Adipocyte (in vitro differentiated cells): ENCODE measurements at regions not wholly inside any gene's neighbourhood (a gene's known extent, or its start where the extent isn't known, plus 50 kb on each side); places are given as distances from the start of the nearest gene placed in this dataset.

Experiments used
- DNase-seq: peaks from one replicate; pipeline ENCODE4 v3.0.0-alpha.2; 2015; ENCODE audit warnings: low read depth
- H3K27me3 ChIP-seq: replicated peaks from 2 replicates; pipeline ENCODE4 v1.7.0; 2013; ENCODE audit warnings: mild to moderate bottlenecking, low read length, moderate library complexity; ENCODE audit not compliant: control insufficient read depth, insufficient read depth
- H3K36me3 ChIP-seq: 2 replicates; pipeline ENCODE4 v1.7.0; 2013; ENCODE audit warnings: low read length, mild to moderate bottlenecking, moderate library complexity; ENCODE audit not compliant: control insufficient read depth, insufficient read depth, severe bottlenecking
- H3K4me1 ChIP-seq: 2 replicates; pipeline ENCODE4 v1.7.0; 2013; ENCODE audit warnings: mild to moderate bottlenecking, low read length, moderate library complexity; ENCODE audit not compliant: control insufficient read depth, insufficient read depth
- H3K4me3 ChIP-seq: 2 replicates; pipeline ENCODE4 v1.7.0; 2013; ENCODE audit warnings: mild to moderate bottlenecking, low read length, moderate library complexity
- H3K9ac ChIP-seq: 2 replicates; pipeline ENCODE4 v1.7.0; 2013; ENCODE audit warnings: mild to moderate bottlenecking, low read length, moderate library complexity
- H3K9me3 ChIP-seq: 2 replicates; pipeline ENCODE4 v1.7.0; 2013; ENCODE audit warnings: mild to moderate bottlenecking, low read length, moderate library complexity; ENCODE audit not compliant: control insufficient read depth

DNA sequence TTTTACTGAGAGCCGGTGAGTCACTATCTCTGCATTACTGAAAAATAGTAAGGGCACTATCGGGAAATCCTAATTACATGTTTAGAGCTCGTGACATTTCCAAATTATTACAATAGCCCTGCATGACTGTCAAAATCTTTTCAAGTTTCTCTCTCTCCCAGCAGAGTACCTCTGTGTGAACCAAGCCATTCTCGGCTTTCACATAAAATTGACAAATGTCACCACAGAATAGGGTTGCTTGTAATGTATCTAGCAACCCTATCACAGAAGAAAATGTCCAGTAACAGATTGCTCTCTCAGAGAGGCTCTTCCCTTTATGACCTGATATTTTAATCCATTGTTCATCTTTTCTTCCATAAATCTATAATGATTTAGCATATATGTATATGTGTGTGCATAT, 144.8 kb upstream of the GNPDA2 start:
- H3K36me3 ChIP-seq: no peaks in the 10 kb centered on the region
- no peak overlapping the region for H3K9ac ChIP-seq
- H3K4me3 ChIP-seq: no peak overlapping the region
- H3K4me1 ChIP-seq: peaks cover 11% of the 10 kb centered on the region
- H3K9me3 ChIP-seq: no peaks in the 10 kb centered on the region
- no peaks in the 10 kb centered on the region for H3K27me3 ChIP-seq
- no peak for DNase-seq

DNA sequence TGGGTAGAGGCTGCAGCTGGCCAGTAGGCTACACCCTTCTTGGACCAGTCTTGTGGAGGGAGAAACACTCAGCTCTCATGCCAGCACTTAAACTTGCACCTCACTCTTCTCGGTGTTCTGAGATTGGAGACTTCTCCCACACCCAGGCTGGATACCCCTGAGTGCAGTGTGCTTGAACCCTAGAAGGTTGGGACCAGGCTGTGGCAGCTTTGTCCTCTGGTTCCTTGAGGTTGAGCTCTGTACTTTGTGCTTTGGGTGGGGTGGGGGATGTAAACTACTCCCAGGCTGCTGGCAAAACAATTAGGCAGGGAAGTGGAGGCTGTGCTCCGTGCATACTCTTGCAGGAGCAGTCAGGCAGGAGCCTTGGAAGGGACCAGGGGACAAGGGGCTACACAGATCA, 143.6 kb upstream of the GNPDA2 start:
- Histone ChIP-seq H3K4me1 (peaks cover 6% of the 10 kb centered on the region), H3K4me3 (no peak overlapping the region), H3K9me3 (no peaks in the 10 kb centered on the region), H3K27me3 (no peaks in the 10 kb centered on the region), H3K9ac (no peak overlapping the region), H3K36me3 (no peaks in the 10 kb centered on the region)
- no peak for DNase-seq

DNA sequence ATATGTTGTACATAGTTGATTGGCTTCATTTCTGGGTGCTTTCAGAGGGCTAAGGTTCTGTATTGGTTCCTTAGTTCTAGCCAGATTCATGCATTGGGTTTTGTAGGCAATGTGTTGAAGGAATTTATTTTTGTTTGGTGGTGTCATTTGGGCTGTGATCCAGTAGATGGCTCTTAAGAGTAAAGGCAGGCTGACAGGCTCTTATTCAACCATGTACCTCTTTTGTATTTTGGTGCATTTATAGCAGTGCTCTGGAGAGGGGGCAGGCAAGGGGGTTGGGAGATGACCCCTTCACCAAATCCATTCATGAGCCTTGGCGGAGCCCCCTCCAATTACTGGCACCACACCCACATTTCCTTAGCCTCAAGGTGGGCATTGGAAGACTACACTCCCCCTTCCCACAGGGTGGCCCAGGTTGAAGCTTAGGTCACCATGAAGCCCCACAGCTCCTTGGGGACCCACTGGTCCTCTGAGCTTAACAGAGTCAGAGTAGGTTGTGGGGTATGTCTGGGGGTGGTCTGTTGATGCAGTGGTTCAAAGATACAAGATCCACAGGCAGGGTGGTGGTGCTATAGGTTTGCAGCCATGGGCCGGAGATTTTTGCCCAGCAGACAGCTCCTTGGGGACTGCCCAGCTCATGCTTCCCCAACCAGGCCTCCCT, 143.0 kb upstream of the GNPDA2 start:
- Histone ChIP-seq H3K27me3 (no peaks in the 10 kb centered on the region), H3K9me3 (no peaks in the 10 kb centered on the region), H3K36me3 (no peaks in the 10 kb centered on the region), H3K4me3 (no peak overlapping the region), H3K4me1 (peaks cover 6% of the 10 kb centered on the region), H3K9ac (no peak overlapping the region)
- DNase-seq: no peak

- H3K36me3 ChIP-seq: no peaks in the 10 kb centered on the region
- no peaks in the 10 kb centered on the region for H3K27me3 ChIP-seq
- no peak for DNase-seq
- H3K9ac ChIP-seq: no peak overlapping the region
- H3K4me3 ChIP-seq: no peak overlapping the region
- peaks cover 35% of the 10 kb centered on the region for H3K4me1 ChIP-seq
- no peaks in the 10 kb centered on the region for H3K9me3 ChIP-seq
Measured at GRCh38 chr4:44861756-44862155, 135.4 kb upstream of the GNPDA2 start.

GRCh38 chr4:44859477-44859876, 133.1 kb upstream of the GNPDA2 start:
- H3K4me1 ChIP-seq: peaks cover 35% of the 10 kb centered on the region
- no peak overlapping the region for H3K4me3 ChIP-seq
- DNase-seq: no peak
- no peaks in the 10 kb centered on the region for H3K27me3 ChIP-seq
- H3K9ac ChIP-seq: no peak overlapping the region
- no peaks in the 10 kb centered on the region for H3K36me3 ChIP-seq
- no peaks in the 10 kb centered on the region for H3K9me3 ChIP-seq

DNA sequence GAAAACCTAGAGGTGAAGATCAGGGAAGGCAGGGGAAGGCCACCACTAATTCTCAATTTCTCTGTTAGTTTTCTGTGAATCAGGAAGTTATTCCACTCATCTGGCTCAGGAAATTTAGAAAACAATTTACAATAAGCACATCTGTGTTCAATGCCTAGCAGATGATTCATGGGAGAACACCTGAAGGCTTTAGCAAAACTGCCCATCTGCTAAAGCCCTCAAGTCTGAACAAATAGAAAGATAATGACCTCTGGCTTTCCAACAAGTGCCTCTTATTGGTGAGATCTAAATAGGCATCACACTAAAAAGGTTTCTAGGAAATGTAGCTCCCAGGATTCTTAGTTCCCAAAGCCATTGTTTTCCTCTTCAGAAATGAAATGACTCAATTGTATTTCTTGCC, 122.1 kb upstream of the GNPDA2 start:
- Histone ChIP-seq H3K4me3 (no peak overlapping the region), H3K27me3 (no peaks in the 10 kb centered on the region), H3K4me1 (no peaks in the 10 kb centered on the region), H3K36me3 (no peaks in the 10 kb centered on the region), H3K9ac (no peak overlapping the region), H3K9me3 (peaks cover 4% of the 10 kb centered on the region)
- no peak for DNase-seq

- no peak overlapping the region for H3K4me3 ChIP-seq
- H3K36me3 ChIP-seq: no peaks in the 10 kb centered on the region
- H3K9ac ChIP-seq: no peak overlapping the region
- no peak for DNase-seq
- no peaks in the 10 kb centered on the region for H3K27me3 ChIP-seq
- H3K9me3 ChIP-seq: no peaks in the 10 kb centered on the region
- peaks cover 5% of the 10 kb centered on the region for H3K4me1 ChIP-seq
Measured at GRCh38 chr4:44845993-44846392, 119.6 kb upstream of the GNPDA2 start.

- no peaks in the 10 kb centered on the region for H3K9me3 ChIP-seq
- H3K4me1 ChIP-seq: peaks cover 5% of the 10 kb centered on the region
- no peaks in the 10 kb centered on the region for H3K27me3 ChIP-seq
- H3K36me3 ChIP-seq: no peaks in the 10 kb centered on the region
- H3K9ac ChIP-seq: no peak overlapping the region
- H3K4me3 ChIP-seq: no peak overlapping the region
- no peak for DNase-seq
Measured at GRCh38 chr4:44845309-44845708, 119.0 kb upstream of the GNPDA2 start.

- H3K9ac ChIP-seq: no peak overlapping the region
- H3K4me1 ChIP-seq: peaks cover 5% of the 10 kb centered on the region
- H3K9me3 ChIP-seq: no peaks in the 10 kb centered on the region
- no peak overlapping the region for H3K4me3 ChIP-seq
- H3K36me3 ChIP-seq: no peaks in the 10 kb centered on the region
- DNase-seq: no peak
- H3K27me3 ChIP-seq: no peaks in the 10 kb centered on the region
Measured at GRCh38 chr4:44842531-44842930, 116.2 kb upstream of the GNPDA2 start.

- Histone ChIP-seq H3K27me3 (no peaks in the 10 kb centered on the region), H3K4me1 (peaks cover 8% of the 10 kb centered on the region), H3K36me3 (no peaks in the 10 kb centered on the region), H3K4me3 (no peak overlapping the region), H3K9ac (no peak overlapping the region), H3K9me3 (peaks cover 5% of the 10 kb centered on the region)
- no peak for DNase-seq
Measured at GRCh38 chr4:44817930-44818329, 91.6 kb upstream of the GNPDA2 start.

GRCh38 chr4:44806071-44806470, 79.7 kb upstream of the GNPDA2 start:
- H3K9ac ChIP-seq: no peak overlapping the region
- no peaks in the 10 kb centered on the region for H3K4me1 ChIP-seq
- no peaks in the 10 kb centered on the region for H3K27me3 ChIP-seq
- peak overlapping the region; percentile 57 for H3K4me3 ChIP-seq
- no peaks in the 10 kb centered on the region for H3K36me3 ChIP-seq
- no peak for DNase-seq
- no peaks in the 10 kb centered on the region for H3K9me3 ChIP-seq

- no peak overlapping the region for H3K4me3 ChIP-seq
- no peaks in the 10 kb centered on the region for H3K36me3 ChIP-seq
- DNase-seq: no peak
- no peaks in the 10 kb centered on the region for H3K4me1 ChIP-seq
- H3K9ac ChIP-seq: no peak overlapping the region
- H3K27me3 ChIP-seq: no peaks in the 10 kb centered on the region
- no peaks in the 10 kb centered on the region for H3K9me3 ChIP-seq
Measured at GRCh38 chr4:44804301-44804700, 77.9 kb upstream of the GNPDA2 start.
